ENCODE measurements at regions not wholly inside any gene's neighbourhood (a gene's known extent, or its start where the extent isn't known, plus 50 kb on each side); places are given as distances from the start of the nearest gene placed in this dataset.
"Not testable (repeated sequence)": the region's sequence is repeated elsewhere in the genome, so short reads cannot be mapped to it uniquely, and the experiment has no call there.

DNA sequence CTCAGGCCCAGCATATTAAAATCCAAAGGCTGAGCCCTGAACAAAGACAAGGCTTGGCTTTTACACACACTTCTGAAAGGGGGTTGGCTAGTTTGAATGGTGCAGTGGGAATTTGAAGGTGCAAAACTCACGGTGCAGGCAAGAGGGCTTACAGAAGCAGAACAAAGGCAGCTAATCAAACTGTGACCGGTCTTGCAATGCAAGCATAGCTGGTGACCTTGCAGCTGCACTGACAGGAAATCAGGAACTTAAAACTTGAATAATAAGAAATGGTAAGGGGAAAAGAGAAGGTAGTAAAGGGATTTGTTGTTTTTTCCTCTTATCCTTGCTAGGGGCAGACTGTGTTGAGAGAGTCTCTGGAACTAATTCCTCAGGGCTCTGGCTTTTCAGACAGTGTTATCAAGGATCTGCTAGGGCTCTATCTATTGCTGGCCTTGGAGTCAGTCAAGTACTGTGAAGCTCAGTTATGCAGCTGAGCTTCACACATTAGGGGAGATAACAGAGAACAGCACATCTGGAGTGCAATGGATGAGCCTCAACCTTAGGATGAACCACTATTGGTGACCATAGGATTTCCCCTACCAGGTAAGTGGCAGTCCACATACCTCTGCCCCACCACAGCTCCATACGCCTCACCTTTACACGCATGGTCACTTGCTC lies 97.6 kb downstream of the PPIAL4G start:
- DNase-seq: no peak

DNA sequence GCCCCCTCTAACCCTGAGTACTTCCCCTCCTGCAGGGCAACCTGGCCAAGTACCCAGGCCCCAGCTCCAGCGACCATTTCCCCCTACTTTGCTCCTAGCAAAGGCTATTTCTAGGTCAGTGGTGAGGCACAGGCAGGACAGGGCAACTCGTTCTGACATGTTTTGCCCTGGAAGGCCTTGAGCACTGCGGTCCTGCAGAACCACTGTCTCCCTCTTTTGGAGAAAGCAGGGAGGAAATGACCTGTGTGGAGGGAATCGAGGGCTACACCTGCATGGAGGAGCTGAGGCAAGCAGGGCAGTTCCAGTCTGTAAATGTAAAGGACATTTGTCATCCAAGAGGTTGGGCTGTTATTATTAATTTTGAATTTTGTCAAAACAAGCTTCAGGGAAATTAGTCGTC lies 99.1 kb downstream of the PPIAL4G start:
- DNase-seq: no peak

- DNase-seq: no peak
Observed at GRCh38 chr1:148379697-148380096, 103.4 kb downstream of the PPIAL4G start.

DNA sequence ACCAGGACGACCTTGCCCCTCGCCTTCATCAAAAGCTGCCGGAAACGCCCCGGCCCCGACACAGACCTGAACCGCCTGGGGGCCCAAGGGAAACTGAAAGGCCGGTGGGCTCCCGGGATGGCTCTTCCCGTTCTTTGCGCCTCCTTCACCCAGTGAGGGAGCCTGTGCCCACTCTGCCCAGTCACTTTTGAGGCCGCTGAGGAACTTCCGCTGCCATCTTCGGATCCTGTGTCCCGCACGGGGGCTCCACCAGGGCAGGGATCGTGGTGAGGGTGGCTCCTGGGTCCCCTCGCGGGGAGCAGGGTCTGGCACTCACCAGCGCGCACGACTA lies 104.0 kb downstream of the PPIAL4G start:
- DNase-seq: no peak

DNA sequence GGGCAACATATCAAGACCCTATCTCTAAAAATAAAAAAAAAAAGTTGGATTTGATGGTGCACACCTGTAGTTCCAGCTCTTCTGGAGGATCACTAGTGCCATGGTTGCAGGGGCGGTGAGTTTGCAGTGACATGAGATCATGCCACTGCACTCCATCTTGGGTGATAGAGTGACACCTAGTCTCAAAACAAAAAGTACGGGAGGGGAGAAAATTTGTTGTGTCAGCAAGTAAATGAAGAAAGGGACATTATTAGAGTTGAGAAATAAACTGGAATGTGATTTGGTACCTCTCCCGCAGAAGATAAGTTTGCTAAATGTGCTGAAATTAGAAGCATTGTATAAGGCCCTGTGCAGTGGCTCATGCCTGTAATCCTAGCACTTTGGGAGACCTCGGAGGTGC lies 105.1 kb downstream of the PPIAL4G start:
- DNase-seq: not testable (repeated sequence)

DNA sequence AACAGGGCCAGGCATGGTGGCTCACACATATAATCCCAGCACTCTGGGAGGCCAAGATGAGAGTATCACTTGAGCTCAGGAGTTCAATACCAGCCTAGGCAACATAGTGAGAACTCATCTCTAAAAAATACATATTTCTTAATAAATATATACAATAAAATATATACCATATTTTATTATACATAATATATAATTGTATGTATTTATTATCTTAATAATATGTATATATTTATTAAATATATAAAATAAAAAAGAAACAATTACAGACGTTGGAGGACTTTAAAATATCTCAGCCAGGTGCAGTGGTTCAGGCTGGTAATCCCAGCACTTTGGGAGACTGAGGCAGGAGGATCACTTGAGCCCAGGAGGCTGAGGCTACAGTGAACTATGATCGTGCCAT lies 106.1 kb downstream of the PPIAL4G start:
- DNase-seq: not testable (repeated sequence)

- DNase-seq: no peak
Observed at GRCh38 chr1:148374101-148374500, 109.0 kb downstream of the PPIAL4G start.

GRCh38 chr1:148373192-148373925 lies 109.7 kb downstream of the PPIAL4G start:
- DNase-seq: peak in 1 of 2 donors; percentile 27

DNA sequence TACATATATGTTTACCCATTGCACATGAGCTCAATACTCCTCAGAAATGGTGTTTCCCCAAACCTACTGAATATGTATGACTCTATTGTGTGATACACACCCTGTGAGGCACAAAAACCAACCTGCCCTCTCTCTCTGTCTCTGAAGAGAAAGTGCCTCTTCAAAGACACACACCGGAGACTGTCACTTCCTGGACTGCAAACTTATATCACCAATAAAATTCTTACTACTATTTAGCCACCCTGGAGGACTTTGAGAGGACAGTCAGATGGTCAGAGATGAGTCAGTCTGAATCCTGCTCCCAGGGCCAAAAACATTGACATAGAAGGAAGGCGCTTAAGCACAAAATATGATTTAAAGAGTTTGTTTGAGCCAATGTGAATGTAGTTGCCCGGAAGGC lies 110.4 kb downstream of the PPIAL4G start:
- peak; percentile 70 to 81 for DNase-seq

GRCh38 chr1:148372051-148372726 lies 110.9 kb downstream of the PPIAL4G start:
- not testable (repeated sequence) for DNase-seq

DNA sequence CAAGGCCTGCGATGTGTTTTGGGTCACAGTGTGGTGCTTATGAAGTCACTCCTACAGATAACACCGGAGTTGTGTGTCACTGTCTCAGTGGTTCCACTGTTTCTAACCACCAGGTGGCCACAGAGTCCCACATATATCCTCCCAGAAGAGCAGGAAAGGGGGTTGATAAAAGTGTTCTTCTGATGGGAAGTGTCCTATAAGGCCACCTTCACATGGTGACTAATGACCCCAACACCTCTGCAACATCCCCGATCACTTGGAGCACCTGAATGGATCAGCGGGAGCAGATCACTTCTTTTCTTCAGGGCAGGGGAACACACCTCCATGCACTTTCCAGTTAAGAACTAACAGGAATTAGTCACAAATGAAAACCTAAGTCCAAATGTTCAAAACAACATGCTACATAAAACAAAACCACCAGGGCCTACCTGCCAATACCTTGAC lies 111.5 kb downstream of the PPIAL4G start:
- peak; percentile 83 to 84 for DNase-seq

- not testable (repeated sequence) for DNase-seq
Observed at GRCh38 chr1:148370661-148371060, 112.4 kb downstream of the PPIAL4G start.

GRCh38 chr1:148367596-148367995 lies 115.5 kb downstream of the PPIAL4G start:
- no peak for DNase-seq

GRCh38 chr1:148366136-148366753 lies 116.9 kb downstream of the PPIAL4G start:
- DNase-seq: not testable (repeated sequence)

DNA sequence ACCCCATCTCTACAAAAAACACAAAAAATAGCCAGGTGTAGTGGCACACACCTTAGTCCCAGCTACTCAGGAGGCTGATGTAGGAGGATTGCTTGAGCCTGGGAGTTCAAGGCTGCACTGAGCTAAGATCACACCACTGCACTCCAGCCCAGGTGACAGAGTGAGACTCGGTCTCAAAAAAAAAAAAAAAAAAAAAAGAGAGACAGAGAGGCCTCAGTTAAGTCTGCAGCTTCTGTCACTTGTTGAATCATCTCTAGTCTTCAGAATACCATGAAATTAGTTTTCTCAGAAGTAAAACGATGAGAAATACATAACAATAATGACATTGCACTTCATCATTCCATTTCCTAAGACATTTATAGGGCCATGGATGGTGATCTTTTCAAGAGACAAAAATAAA lies 118.0 kb downstream of the PPIAL4G start:
- not testable (repeated sequence) for DNase-seq

- DNase-seq: not testable (repeated sequence)
Observed at GRCh38 chr1:148363979-148364378, 119.1 kb downstream of the PPIAL4G start.

- no peak for DNase-seq
Observed at GRCh38 chr1:148363439-148363810, 119.7 kb downstream of the PPIAL4G start.

DNA sequence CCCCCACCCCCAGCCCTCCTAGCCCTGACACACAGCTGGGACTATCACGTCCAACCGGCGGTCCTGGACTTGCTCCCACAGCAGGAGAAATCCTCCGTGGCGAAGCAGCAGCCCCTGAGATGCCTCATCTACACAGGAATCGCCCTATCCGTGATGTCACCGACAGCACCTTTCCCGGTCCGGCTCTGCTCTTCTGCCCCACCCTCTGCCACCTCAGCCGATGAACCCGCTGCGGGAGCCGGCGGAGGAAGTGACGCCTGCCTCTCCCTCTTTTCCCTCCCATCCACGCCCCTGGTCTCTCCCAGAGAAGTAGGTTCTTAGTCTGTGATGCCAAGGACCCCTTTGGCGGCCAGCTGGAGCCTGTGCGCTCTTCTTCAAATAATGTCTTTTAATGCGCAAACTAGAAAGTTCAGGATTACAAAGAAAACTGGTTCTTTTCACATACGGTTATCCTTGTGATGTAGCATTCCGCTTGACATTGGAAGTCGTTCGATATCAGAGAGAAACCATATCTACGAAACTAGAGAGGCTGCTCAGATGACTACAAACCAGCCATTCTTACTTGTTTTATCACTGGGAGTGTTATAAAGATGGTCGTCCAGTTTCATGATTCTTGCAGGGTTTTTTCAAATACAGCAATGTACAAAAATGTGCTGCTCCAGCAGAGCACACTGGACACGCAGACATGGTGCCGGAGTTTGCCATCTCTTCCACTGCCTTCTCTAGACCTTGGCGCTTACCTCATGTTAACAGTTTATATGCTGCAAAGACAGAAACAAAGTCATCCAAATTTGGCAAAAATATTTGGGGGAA lies 120.3 kb downstream of the PPIAL4G start:
- peak in 1 of 2 donors; percentile 24 for DNase-seq

DNA sequence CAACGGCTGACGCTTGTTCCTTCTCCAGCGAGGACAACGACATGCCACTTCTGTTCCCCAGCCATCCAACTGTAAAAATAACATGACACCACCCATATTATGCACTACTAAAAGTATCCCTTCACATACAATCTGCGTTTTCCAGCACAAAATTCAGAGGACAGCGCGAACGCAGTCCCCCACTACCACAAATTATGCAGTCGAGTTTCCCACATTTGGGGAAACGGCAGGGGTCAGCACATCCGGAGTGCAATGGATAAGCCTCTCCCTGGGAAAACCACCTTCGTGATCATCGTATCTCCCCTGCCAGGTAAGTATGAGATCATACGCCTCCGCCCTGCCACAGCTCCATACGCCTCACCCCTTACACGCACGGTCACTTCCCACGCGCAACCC lies 120.9 kb downstream of the PPIAL4G start:
- peak in 1 of 2 donors; percentile 12 for DNase-seq

DNA sequence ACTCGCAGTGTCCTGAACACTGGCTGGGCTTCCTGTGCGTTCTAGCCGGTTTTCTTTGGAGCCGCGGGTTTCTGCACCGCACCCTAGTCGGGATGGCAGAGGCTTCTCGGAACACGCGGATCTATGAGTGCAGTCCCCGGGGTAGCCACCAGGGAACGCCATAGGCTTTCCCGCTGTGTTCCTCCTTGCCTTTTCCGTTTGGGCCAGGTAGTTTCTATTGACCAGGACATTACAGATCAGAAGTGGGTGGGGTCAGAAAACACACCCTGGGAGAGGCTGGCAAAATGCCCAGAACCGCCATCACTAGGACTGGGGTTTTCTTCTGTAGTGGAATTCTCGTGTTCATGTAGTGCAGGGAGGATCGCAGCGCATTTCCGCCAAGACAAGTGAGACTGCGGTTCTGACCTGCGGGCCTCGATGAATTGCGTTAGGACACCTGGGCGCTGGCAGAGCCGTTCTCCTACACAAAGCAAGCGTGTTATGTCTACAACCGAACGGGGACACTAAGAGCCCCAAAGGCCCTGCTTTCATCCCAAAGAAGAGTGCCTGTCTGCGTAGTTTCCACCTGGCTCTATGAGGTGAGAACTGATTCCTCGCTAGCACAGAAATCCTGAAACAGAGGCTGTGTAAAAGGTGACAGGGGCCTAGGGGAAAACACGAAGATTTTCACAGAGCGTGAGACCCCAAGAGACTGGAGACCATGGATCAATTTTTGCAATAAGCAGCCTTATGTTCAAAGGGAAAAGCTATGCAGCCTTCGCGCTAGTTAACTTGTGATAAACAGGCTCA lies 121.5 kb downstream of the PPIAL4G start:
- peak; percentile 39 to 66 for DNase-seq

DNA sequence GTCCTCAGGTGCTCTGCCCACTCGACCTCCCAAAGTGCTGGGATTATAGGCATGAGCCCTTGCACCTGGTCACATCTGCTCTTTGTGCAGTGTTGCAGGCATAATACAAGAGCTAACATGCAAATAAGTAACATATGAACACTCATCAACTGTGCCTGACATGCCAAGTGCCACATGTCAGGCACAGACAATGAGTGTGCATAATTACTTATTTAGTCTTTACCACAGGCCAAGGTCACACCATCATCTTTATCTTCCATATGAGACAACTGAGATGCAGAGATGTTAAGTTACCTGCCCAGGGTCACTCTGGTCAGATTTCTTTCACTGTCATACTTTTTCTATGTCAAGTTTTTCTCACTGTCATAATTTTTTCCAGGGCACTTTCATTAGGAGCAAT lies 126.1 kb downstream of the PPIAL4G start:
- DNase-seq: no peak

GRCh38 chr1:148355976-148356375 lies 127.1 kb downstream of the PPIAL4G start:
- DNase-seq: no peak
